PC-9 (cell line): ENCODE measurements at regions not wholly inside any gene's neighbourhood (a gene's known extent, or its start where the extent isn't known, plus 50 kb on each side); places are given as distances from the start of the nearest gene placed in this dataset.

Experiments used
- BruUV-seq: library from RNA; stranded (reverse); fragments of 400-500 nt; replicated peaks from 2 replicates; lab custom pipeline; 2021; lab: Mats Ljungman, UMichigan
- CTCF ChIA-PET: fragments of 300-600 bp; sonication (Branson Sonifier 250); formaldehyde crosslinking; loops from one replicate; lab custom pipeline; 2022; ENCODE audit warnings: antibody characterized with exemption; lab: Charles Lee
- POLR2A ChIA-PET: fragments of 300-600 bp; sonication (Branson Sonifier 250); formaldehyde crosslinking; loops from one replicate; lab custom pipeline; 2022; ENCODE audit warnings: antibody characterized with exemption; ENCODE audit not compliant: unreplicated experiment; lab: Charles Lee
- DNase-seq, 2 experiments: peaks; one replicate each; pipeline versions ENCODE4 v3.0.0 to v3.0.0-alpha.2; 2015 to 2022; ENCODE audit warnings: mixed read lengths in 1 of 2
- H2AFZ ChIP-seq: fragments of 200-600 bp; sonication (generic); 2 replicates; pipeline ENCODE4 v1.8.1; 2017; ENCODE audit warnings: antibody characterized with exemption
- H3F3A ChIP-seq: fragments of 200-600 bp; sonication (generic); 2 replicates; pipeline ENCODE4 v1.8.1; 2017; ENCODE audit warnings: antibody characterized with exemption, mild to moderate bottlenecking, low read depth; ENCODE audit not compliant: insufficient read depth
- H3K27ac ChIP-seq: fragments of 200-600 bp; sonication (generic); 2 replicates; pipeline ENCODE4 v1.6.1; 2016; ENCODE audit warnings: mixed run types
- H3K27me3 ChIP-seq: fragments of 200-600 bp; sonication (generic); 2 replicates; pipeline ENCODE4 v1.6.1; 2016; ENCODE audit warnings: low read depth, mixed run types; ENCODE audit not compliant: insufficient read depth
- H3K36me3 ChIP-seq: fragments of 200-600 bp; sonication (generic); 2 replicates; pipeline ENCODE4 v1.6.1; 2016; ENCODE audit warnings: low read depth, mixed run types
- H3K4me1 ChIP-seq: fragments of 200-600 bp; sonication (generic); replicated peaks from 2 replicates; pipeline ENCODE4 v1.6.1; 2016; ENCODE audit warnings: mixed run types; ENCODE audit not compliant: insufficient read depth
- H3K4me2 ChIP-seq: fragments of 200-600 bp; sonication (generic); 2 replicates; pipeline ENCODE4 v1.6.1; 2017; ENCODE audit warnings: mixed run types
- H3K4me3 ChIP-seq: fragments of 200-600 bp; sonication (generic); 2 replicates; pipeline ENCODE4 v1.6.1; 2016; ENCODE audit warnings: mixed run types
- H3K79me2 ChIP-seq: fragments of 200-600 bp; sonication (generic); 2 replicates; pipeline ENCODE4 v1.6.1; 2017; ENCODE audit warnings: low read depth, mixed run types
- H3K9me2 ChIP-seq: fragments of 200-600 bp; sonication (generic); 2 replicates; pipeline ENCODE4 v1.8.1; 2017; ENCODE audit warnings: mild to moderate bottlenecking; ENCODE audit not compliant: insufficient read depth
- H3K9me3 ChIP-seq: fragments of 200-600 bp; sonication (generic); 2 replicates; pipeline ENCODE4 v1.8.1; 2016; ENCODE audit warnings: low read depth; ENCODE audit not compliant: insufficient read depth
- H4K20me1 ChIP-seq: fragments of 200-600 bp; sonication (generic); 2 replicates; pipeline ENCODE4 v1.8.1; 2017; ENCODE audit not compliant: insufficient read depth
- CTCF ChIP-seq: fragments of 200-600 bp; sonication (generic); conservative IDR thresholded peaks from 2 replicates; pipeline ENCODE4 v1.6.1; 2017; ENCODE audit warnings: mixed run types, antibody characterized with exemption, mild to moderate bottlenecking, moderate library complexity
- EZH2 ChIP-seq: fragments of 200-600 bp; sonication (generic); IDR thresholded peaks from 2 replicates; pipeline ENCODE4 v1.8.0; 2017; ENCODE audit warnings: antibody characterized with exemption, low read depth
- intact Hi-C: fragments of 100-400 bp; cut with micrococcal nuclease; formaldehyde crosslinking; loops from one replicate; pipeline ENCODE4 v1.10.0; 2022; ENCODE audit not compliant: unreplicated experiment

- DNase-seq, result no peak
- Histone ChIP-seq H3K4me2 (no peak overlapping the region), H3K79me2 (no peaks in the 10 kb centered on the region), H3K9me3 (no peaks in the 10 kb centered on the region), H4K20me1 (no peaks in the 10 kb centered on the region), H3K4me1 (no peaks in the 10 kb centered on the region), H3K27me3 (no peaks in the 10 kb centered on the region), H3K27ac (no peak overlapping the region), H3K4me3 (no peak overlapping the region), H2AFZ (no peak overlapping the region), H3K36me3 (no peaks in the 10 kb centered on the region), H3F3A (no peaks in the 10 kb centered on the region), H3K9me2 (no peaks in the 10 kb centered on the region)
- ChIA-PET POLR2A (no interaction called here), CTCF (no interaction called here)
- BruUV-seq, result no TSS peak
- intact Hi-C loops, result no loop called here
- TF ChIP-seq CTCF (no peak), EZH2 (no peak)
Measured at GRCh38 chr2:211062297-211062612, 505.9 kb downstream of the CPS1 start.

- Histone ChIP-seq H3K4me2 (no peak overlapping the region), H3K27ac (no peak overlapping the region), H3K9me2 (no peaks in the 10 kb centered on the region), H3K79me2 (no peaks in the 10 kb centered on the region), H3K36me3 (no peaks in the 10 kb centered on the region), H4K20me1 (no peaks in the 10 kb centered on the region), H3K4me3 (no peak overlapping the region), H3K9me3 (no peaks in the 10 kb centered on the region), H3F3A (no peaks in the 10 kb centered on the region), H2AFZ (no peak overlapping the region), H3K27me3 (no peaks in the 10 kb centered on the region), H3K4me1 (no peaks in the 10 kb centered on the region)
- intact Hi-C loops, result no loop called here
- no TSS peak for BruUV-seq
- DNase-seq, result no peak
- ChIA-PET POLR2A (no interaction called here), CTCF (no interaction called here)
- TF ChIP-seq EZH2, result no peak
- no peak for TF ChIP-seq CTCF
Measured at GRCh38 chr2:211067029-211067428, 510.6 kb downstream of the CPS1 start.

- H3K4me1 ChIP-seq, result no peaks in the 10 kb centered on the region
- DNase-seq, result no peak
- no peaks in the 10 kb centered on the region for H3K9me3 ChIP-seq
- H3K9me2 ChIP-seq, result no peaks in the 10 kb centered on the region
- no peak overlapping the region for H3K4me3 ChIP-seq
- no peak overlapping the region for H2AFZ ChIP-seq
- no TSS peak for BruUV-seq
- H4K20me1 ChIP-seq, result no peaks in the 10 kb centered on the region
- intact Hi-C loops, result no loop called here
- no peak overlapping the region for H3K4me2 ChIP-seq
- H3K27ac ChIP-seq, result no peak overlapping the region
- POLR2A ChIA-PET, result no interaction called here
- no peaks in the 10 kb centered on the region for H3F3A ChIP-seq
- no peaks in the 10 kb centered on the region for H3K27me3 ChIP-seq
- no peaks in the 10 kb centered on the region for H3K79me2 ChIP-seq
- no peak for TF ChIP-seq CTCF
- TF ChIP-seq EZH2, result no peak
- no peaks in the 10 kb centered on the region for H3K36me3 ChIP-seq
- CTCF ChIA-PET, result no interaction called here
Measured at GRCh38 chr2:211068108-211068780, 511.8 kb downstream of the CPS1 start.
